Subcutaneous abdominal adipose tissue (tissue), 5 donors: ENCODE measurements at regions not wholly inside any gene's neighbourhood (a gene's known extent, or its start where the extent isn't known, plus 50 kb on each side); places are given as distances from the start of the nearest gene placed in this dataset.

Experiments used
- H3K27ac ChIP-seq: one replicate; pipeline ENCODE4 v1.7.0; 2013; ENCODE audit warnings: low read depth, mild to moderate bottlenecking, inconsistent platforms, low read length, moderate library complexity
- H3K27me3 ChIP-seq, 5 donors: one replicate each; pipeline ENCODE4 v1.7.0; 2013; ENCODE audit warnings: low read length in 5 of 5, inconsistent platforms in 1 of 5; ENCODE audit not compliant: control insufficient read depth in 5 of 5, insufficient read depth in 4 of 5
- H3K36me3 ChIP-seq, 5 donors: one replicate each; pipeline ENCODE4 v1.7.0; 2013; ENCODE audit warnings: low read length in 5 of 5; ENCODE audit not compliant: control insufficient read depth in 5 of 5, insufficient read depth in 5 of 5
- H3K4me1 ChIP-seq, 5 donors: one replicate each; pipeline ENCODE4 v1.7.0; 2013; ENCODE audit warnings: low read length in 5 of 5, mild to moderate bottlenecking in 3 of 5, moderate library complexity in 1 of 5; ENCODE audit not compliant: control insufficient read depth in 5 of 5, insufficient read depth in 5 of 5
- H3K4me3 ChIP-seq, 5 donors: one replicate each; pipeline ENCODE4 v1.7.0; 2013; ENCODE audit warnings: low read length in 5 of 5, low read depth in 1 of 5
- H3K9ac ChIP-seq, 5 donors: one replicate each; pipeline ENCODE4 v1.7.0; 2013; ENCODE audit warnings: low read length in 5 of 5, mild to moderate bottlenecking in 4 of 5, moderate library complexity in 3 of 5
- H3K9me3 ChIP-seq, 5 donors: one replicate each; pipeline ENCODE4 v1.7.0; 2013; ENCODE audit warnings: low read length in 5 of 5; ENCODE audit not compliant: control insufficient read depth in 5 of 5
- donor health status: healthy.
- donor health status: healthy.
- donor health status: healthy.
- donor health status: healthy.
- donor health status: healthy.

DNA sequence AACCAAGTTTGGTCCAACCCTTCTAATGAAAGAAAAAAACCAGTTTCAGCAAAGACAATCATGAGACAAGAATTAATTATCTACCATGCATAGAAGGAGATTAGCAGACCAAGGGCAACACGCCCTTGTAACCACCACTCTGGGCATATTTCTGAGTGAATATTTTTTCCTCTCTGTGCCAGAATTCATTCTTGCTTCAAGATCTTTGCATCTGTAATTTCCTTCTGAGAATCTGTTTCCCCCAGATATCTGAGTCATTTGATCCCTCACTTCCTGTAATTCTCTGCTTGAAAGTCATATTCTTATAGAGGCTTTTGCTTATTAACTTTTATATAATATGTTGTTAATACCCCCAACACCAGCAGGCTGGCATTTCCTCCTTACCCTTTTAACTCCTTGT lies 243.7 kb downstream of the SLC16A7 start:
- Histone ChIP-seq H3K27ac (no peak overlapping the region), H3K9ac (no peak overlapping the region), H3K27me3 (no peaks in the 10 kb centered on the region), H3K36me3 (no peaks in the 10 kb centered on the region), H3K4me3 (no peak overlapping the region), H3K9me3 (no peaks in the 10 kb centered on the region), H3K4me1 (no peaks in the 10 kb centered on the region)

GRCh38 chr12:59843260-59843843 lies 247.5 kb downstream of the SLC16A7 start:
- no peaks in the 10 kb centered on the region for H3K9me3 ChIP-seq

GRCh38 chr12:59844750-59845149 lies 248.9 kb downstream of the SLC16A7 start:
- no peaks in the 10 kb centered on the region for H3K27me3 ChIP-seq
- H3K4me3 ChIP-seq: no peak overlapping the region
- H3K36me3 ChIP-seq: no peaks in the 10 kb centered on the region
- H3K9ac ChIP-seq: no peak overlapping the region
- no peaks in the 10 kb centered on the region for H3K9me3 ChIP-seq
- H3K27ac ChIP-seq: no peak overlapping the region
- H3K4me1 ChIP-seq: no peaks in the 10 kb centered on the region

More at GRCh38 chr12:59843260-59843843, 247.5 kb downstream of the SLC16A7 start:
- H3K27me3 ChIP-seq: no peaks in the 10 kb centered on the region
- H3K9ac ChIP-seq: no peak overlapping the region
- no peaks in the 10 kb centered on the region for H3K4me1 ChIP-seq
- H3K36me3 ChIP-seq: no peaks in the 10 kb centered on the region
- no peak overlapping the region for H3K27ac ChIP-seq
- H3K4me3 ChIP-seq: no peak overlapping the region

GRCh38 chr12:59845293-59845692 lies 249.5 kb downstream of the SLC16A7 start:
- H3K9me3 ChIP-seq: no peaks in the 10 kb centered on the region
- H3K27me3 ChIP-seq: no peaks in the 10 kb centered on the region
- no peak overlapping the region for H3K9ac ChIP-seq
- no peak overlapping the region for H3K27ac ChIP-seq
- H3K36me3 ChIP-seq: no peaks in the 10 kb centered on the region
- H3K4me1 ChIP-seq: peaks cover 0 to 2% (median 0%) of the 10 kb centered on the region in 5 donors
- H3K4me3 ChIP-seq: no peak overlapping the region

GRCh38 chr12:59847127-59847526 lies 251.3 kb downstream of the SLC16A7 start:
- Histone ChIP-seq H3K4me1 (peaks cover 0 to 4% (median 0%) of the 10 kb centered on the region in 5 donors), H3K9ac (no peak overlapping the region), H3K9me3 (no peaks in the 10 kb centered on the region), H3K4me3 (no peak overlapping the region), H3K27me3 (no peaks in the 10 kb centered on the region), H3K36me3 (no peaks in the 10 kb centered on the region), H3K27ac (no peak overlapping the region)

DNA sequence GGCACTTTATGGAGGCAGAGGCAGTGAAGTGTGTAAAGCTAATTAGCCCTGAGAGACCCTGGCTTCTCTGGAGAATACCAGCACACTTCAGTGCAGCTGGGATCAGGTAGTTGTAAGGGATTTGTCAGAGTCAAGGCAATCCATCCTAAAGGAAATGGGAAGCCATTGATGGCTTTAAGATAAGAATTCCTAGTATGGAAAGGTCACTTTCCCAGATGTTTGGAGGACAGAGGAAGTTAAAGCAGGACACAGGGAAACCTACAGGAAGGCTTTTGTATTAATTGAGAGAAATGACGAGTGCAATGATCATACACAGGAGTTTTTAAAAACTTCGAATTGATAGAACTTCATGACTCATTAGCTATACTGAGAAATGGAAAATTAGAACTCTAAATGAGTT lies 254.4 kb downstream of the SLC16A7 start:
- Histone ChIP-seq H3K27me3 (no peaks in the 10 kb centered on the region), H3K4me1 (peaks cover 0 to 4% (median 0%) of the 10 kb centered on the region in 5 donors), H3K36me3 (no peaks in the 10 kb centered on the region), H3K9me3 (no peaks in the 10 kb centered on the region), H3K9ac (no peak overlapping the region), H3K27ac (no peak overlapping the region), H3K4me3 (no peak overlapping the region)

GRCh38 chr12:59858508-59859170 lies 262.8 kb downstream of the SLC16A7 start:
- Histone ChIP-seq H3K4me3 (no peak overlapping the region), H3K9me3 (peaks cover 0 to 9% (median 5%) of the 10 kb centered on the region in 5 donors), H3K27me3 (no peaks in the 10 kb centered on the region), H3K9ac (no peak overlapping the region), H3K36me3 (no peaks in the 10 kb centered on the region), H3K4me1 (no peaks in the 10 kb centered on the region), H3K27ac (no peak overlapping the region)

DNA sequence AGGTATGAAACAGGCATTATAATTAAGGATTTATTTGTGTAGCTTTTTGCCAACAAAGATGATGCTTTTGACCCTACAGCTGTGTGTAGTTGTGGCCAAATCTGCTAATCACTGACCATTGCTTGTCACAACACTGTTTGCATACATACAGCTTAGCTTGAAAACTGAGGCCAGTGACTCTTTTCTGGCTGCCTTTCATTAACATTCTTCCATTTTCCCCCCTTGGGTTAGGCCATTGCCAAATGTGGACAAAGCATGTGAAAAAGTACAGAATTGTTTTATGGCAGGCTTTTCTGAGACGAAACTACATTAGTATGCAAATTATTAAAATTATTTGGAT lies 263.3 kb downstream of the SLC16A7 start:
- H3K9me3 ChIP-seq: peaks cover 0 to 9% (median 5%) of the 10 kb centered on the region in 5 donors
- H3K36me3 ChIP-seq: no peaks in the 10 kb centered on the region
- no peak overlapping the region for H3K27ac ChIP-seq
- H3K27me3 ChIP-seq: no peaks in the 10 kb centered on the region
- no peak overlapping the region for H3K9ac ChIP-seq
- no peaks in the 10 kb centered on the region for H3K4me1 ChIP-seq
- H3K4me3 ChIP-seq: no peak overlapping the region

GRCh38 chr12:59861635-59862034 lies 265.8 kb downstream of the SLC16A7 start:
- Histone ChIP-seq H3K4me1 (no peaks in the 10 kb centered on the region), H3K27me3 (no peaks in the 10 kb centered on the region), H3K27ac (no peak overlapping the region), H3K4me3 (no peak overlapping the region), H3K9me3 (peaks cover 0 to 9% (median 5%) of the 10 kb centered on the region in 5 donors), H3K36me3 (no peaks in the 10 kb centered on the region), H3K9ac (no peak overlapping the region)

DNA sequence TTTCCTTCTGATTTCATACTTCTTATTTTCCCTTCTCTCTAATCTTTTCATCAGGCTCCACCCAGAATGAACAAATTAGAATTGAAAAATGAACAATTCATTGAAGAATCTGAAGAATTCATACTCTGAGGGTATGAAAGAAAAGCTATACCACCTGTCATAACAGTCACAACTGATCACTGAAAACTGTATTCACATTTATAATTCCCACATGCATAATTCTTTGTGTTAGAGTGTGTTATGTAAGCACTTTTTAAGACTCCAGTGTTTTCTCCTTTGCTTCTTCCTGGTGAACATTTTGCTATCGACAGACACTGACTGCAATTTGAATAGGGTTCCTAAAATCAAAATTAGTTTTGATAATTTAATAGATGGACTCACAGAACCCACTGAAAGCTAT lies 271.2 kb downstream of the SLC16A7 start:
- no peak overlapping the region for H3K27ac ChIP-seq
- peaks cover 0 to 3% (median 0%) of the 10 kb centered on the region in 5 donors for H3K9me3 ChIP-seq
- H3K4me1 ChIP-seq: no peaks in the 10 kb centered on the region
- no peak overlapping the region for H3K4me3 ChIP-seq
- H3K36me3 ChIP-seq: no peaks in the 10 kb centered on the region
- no peaks in the 10 kb centered on the region for H3K27me3 ChIP-seq
- H3K9ac ChIP-seq: no peak overlapping the region
